Endodermal cell (in vitro differentiated cells): ENCODE measurements at regions not wholly inside any gene's neighbourhood (a gene's known extent, or its start where the extent isn't known, plus 50 kb on each side); places are given as distances from the start of the nearest gene placed in this dataset.

Experiments used
- DNase-seq: peaks from one replicate; pipeline ENCODE4 v3.0.0-alpha.2; 2017
- H3K27ac ChIP-seq: 2 replicates; pipeline ENCODE4 v1.5.1; 2013; ENCODE audit warnings: mild to moderate bottlenecking, low read depth, low read length, moderate library complexity
- H3K27me3 ChIP-seq: 2 replicates; pipeline ENCODE4 v1.6.1; 2013; ENCODE audit warnings: mild to moderate bottlenecking, low read length, moderate library complexity; ENCODE audit not compliant: insufficient read depth, control insufficient read depth, poor library complexity, severe bottlenecking
- H3K36me3 ChIP-seq: 2 replicates; pipeline ENCODE4 v1.7.0; 2013; ENCODE audit warnings: mild to moderate bottlenecking, low read length, moderate library complexity; ENCODE audit not compliant: control insufficient read depth, insufficient read depth
- H3K4me1 ChIP-seq: one replicate; pipeline ENCODE4 v1.7.0; 2013; ENCODE audit warnings: low read length; ENCODE audit not compliant: control insufficient read depth, insufficient read depth
- H3K4me3 ChIP-seq: 2 replicates; pipeline ENCODE4 v1.5.1; 2013; ENCODE audit warnings: mild to moderate bottlenecking, low read length, moderate library complexity
- H3K9ac ChIP-seq: 2 replicates; pipeline ENCODE4 v1.6.1; 2013; ENCODE audit warnings: mild to moderate bottlenecking, low read length, moderate library complexity; ENCODE audit not compliant: poor library complexity, severe bottlenecking; ENCODE audit errors: extremely low read depth
- H3K9me3 ChIP-seq: 2 replicates; pipeline ENCODE4 v1.6.1; 2013; ENCODE audit warnings: mild to moderate bottlenecking, low read length, moderate library complexity; ENCODE audit not compliant: control insufficient read depth
- H3K27ac Mint-ChIP-seq: 2 replicates; pipeline ENCODE4 v1.8.0; 2020; ENCODE audit warnings: mixed read lengths
- H3K27me3 Mint-ChIP-seq: 2 replicates; pipeline ENCODE4 v1.8.0; 2021; ENCODE audit warnings: mild to moderate bottlenecking, mixed read lengths; ENCODE audit not compliant: insufficient read depth
- H3K36me3 Mint-ChIP-seq: 2 replicates; pipeline ENCODE4 v1.8.0; 2020; ENCODE audit warnings: low read depth, mixed read lengths
- H3K4me1 Mint-ChIP-seq: 2 replicates; pipeline ENCODE4 v1.8.0; 2020; ENCODE audit warnings: mixed read lengths
- H3K4me3 Mint-ChIP-seq: 2 replicates; pipeline ENCODE4 v1.8.0; 2020; ENCODE audit warnings: mild to moderate bottlenecking, moderate library complexity, mixed read lengths
- H3K9me3 Mint-ChIP-seq: 2 replicates; pipeline ENCODE4 v1.8.0; 2020; ENCODE audit warnings: mild to moderate bottlenecking, mixed read lengths
- WGBS, 2 experiments: methylation state at CpG; one replicate each; pipeline versions ENCODE4 v1.1.5 to v1.1.7; 2013; ENCODE audit warnings: missing lambda C conversion rate in 2 of 2, mixed read lengths in 1 of 2; ENCODE audit not compliant: insufficient coverage in 1 of 2, insufficient read length in 1 of 2; 5-methylcytosine and 5-hydroxymethylcytosine counted together
- TF ChIP-seq, protein P1 (sequence below): fragments of 200-600 bp; sonication (generic); conservative IDR thresholded peaks from 2 replicates; pipeline ENCODE4 v1.5.0; 2021; ENCODE audit warnings: antibody characterized with exemption, mild to moderate bottlenecking

DNA sequence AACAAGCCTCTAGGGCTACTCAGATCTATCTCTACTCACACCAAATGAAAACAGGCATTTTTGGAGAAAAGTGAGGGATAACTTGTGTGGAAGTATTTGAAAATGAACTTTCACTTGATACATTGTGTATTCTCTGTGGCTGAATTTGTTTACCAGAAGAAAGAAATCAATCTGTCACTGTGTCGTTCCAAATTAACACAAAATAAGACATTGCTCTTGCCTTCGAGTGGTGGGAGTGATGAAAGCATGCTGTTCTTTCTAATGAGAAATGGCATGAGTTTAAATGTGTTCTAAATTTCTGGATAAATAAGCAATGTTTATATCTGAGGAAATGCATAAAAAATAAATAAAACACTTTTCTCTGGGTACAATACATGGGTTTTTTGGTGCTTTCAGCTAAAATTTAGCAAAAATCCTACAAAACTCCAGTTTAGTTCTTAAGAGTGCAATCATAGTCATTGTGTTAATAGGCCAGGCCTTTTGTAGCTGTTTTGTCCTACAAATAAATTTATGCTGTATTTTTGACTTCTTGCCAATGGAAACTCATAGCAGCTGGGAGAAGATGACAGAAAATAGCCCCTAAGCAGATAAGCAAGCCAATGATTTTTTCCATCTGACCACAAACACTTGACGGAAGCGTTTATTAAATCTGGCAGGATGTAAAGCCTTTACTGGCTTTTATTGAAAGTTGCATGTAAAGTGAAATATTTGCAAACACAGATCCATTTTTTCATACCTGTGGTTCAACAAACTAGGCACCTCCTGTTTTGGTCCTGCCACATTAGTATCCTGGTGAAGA, 1064.1 kb upstream of the GHITM start:
- peaks cover 6% of the 10 kb centered on the region for H3K4me1 ChIP-seq
- no peaks in the 10 kb centered on the region for H3K27me3 ChIP-seq
- WGBS, 2 experiments: 99 to 100% methylated on average over 1 to 4 of the region's 4 CpGs
- H3K9me3 Mint-ChIP-seq: peaks cover 9% of the 10 kb centered on the region
- TF ChIP-seq, protein P1, sequence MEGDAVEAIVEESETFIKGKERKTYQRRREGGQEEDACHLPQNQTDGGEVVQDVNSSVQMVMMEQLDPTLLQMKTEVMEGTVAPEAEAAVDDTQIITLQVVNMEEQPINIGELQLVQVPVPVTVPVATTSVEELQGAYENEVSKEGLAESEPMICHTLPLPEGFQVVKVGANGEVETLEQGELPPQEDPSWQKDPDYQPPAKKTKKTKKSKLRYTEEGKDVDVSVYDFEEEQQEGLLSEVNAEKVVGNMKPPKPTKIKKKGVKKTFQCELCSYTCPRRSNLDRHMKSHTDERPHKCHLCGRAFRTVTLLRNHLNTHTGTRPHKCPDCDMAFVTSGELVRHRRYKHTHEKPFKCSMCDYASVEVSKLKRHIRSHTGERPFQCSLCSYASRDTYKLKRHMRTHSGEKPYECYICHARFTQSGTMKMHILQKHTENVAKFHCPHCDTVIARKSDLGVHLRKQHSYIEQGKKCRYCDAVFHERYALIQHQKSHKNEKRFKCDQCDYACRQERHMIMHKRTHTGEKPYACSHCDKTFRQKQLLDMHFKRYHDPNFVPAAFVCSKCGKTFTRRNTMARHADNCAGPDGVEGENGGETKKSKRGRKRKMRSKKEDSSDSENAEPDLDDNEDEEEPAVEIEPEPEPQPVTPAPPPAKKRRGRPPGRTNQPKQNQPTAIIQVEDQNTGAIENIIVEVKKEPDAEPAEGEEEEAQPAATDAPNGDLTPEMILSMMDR: no peak
- H3K9me3 ChIP-seq: no peaks in the 10 kb centered on the region
- no peaks in the 10 kb centered on the region for H3K36me3 Mint-ChIP-seq
- no peak overlapping the region for H3K4me3 ChIP-seq
- no peak overlapping the region for H3K27ac Mint-ChIP-seq
- no peak overlapping the region for H3K9ac ChIP-seq
- no peak overlapping the region for H3K4me3 Mint-ChIP-seq
- no peaks in the 10 kb centered on the region for H3K27me3 Mint-ChIP-seq
- peaks cover 12% of the 10 kb centered on the region for H3K4me1 Mint-ChIP-seq
- no peak overlapping the region for H3K27ac ChIP-seq
- DNase-seq: no peak
- H3K36me3 ChIP-seq: no peaks in the 10 kb centered on the region

DNA sequence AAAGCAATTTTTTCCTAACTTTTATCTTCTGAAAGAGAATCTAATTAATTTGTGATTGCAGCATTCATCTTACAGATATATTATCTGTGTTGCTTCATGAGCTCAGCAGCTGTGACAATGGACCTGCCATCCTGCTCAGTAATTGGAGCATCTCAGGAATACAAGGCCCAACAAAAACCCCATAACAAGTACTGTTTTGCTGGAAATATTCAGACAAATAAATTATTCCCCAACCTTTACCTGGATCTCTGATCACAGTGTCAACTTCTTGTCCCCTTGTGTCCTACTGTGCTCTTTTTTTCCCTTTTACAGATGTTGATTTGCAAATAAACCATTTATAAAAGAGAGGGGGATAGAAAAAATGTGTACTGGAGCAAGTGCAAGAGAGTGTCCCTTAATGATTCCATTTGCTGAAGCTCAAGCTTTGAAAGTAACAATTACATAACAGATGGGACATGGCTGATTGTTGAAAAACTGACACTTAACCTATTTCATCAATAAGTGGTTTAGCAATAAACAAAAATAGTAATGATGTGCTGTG, 1063.4 kb upstream of the GHITM start:
- peaks cover 12% of the 10 kb centered on the region for H3K4me1 Mint-ChIP-seq
- no peak overlapping the region for H3K4me3 ChIP-seq
- no peak overlapping the region for H3K9ac ChIP-seq
- no peak overlapping the region for H3K27ac Mint-ChIP-seq
- no peak overlapping the region for H3K4me3 Mint-ChIP-seq
- DNase-seq: no peak
- no peaks in the 10 kb centered on the region for H3K36me3 Mint-ChIP-seq
- peaks cover 6% of the 10 kb centered on the region for H3K9me3 Mint-ChIP-seq
- TF ChIP-seq, protein P1: no peak
- H3K27ac ChIP-seq: no peak overlapping the region
- H3K27me3 Mint-ChIP-seq: no peaks in the 10 kb centered on the region
- H3K9me3 ChIP-seq: no peaks in the 10 kb centered on the region
- no peaks in the 10 kb centered on the region for H3K36me3 ChIP-seq
- H3K27me3 ChIP-seq: no peaks in the 10 kb centered on the region
- H3K4me1 ChIP-seq: peaks cover 6% of the 10 kb centered on the region

DNA sequence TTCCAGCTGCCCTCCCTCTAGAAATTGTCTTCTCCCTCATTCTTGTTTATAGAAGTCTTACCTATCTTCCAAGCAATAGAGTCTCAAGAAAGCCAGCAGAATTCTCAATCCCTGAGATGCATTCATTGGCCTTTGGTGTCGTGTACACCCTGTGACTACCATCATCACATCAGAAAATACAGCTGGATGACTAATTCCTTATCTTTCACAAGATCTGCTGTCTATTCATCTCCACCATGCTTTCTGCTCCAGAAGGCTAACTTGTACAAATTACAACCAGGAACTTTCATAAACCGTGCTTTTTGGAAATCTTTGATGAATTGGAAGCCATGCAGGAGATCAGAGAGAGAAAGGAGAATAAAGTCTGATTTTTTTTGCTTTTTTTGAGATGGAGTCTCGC, 1062.9 kb upstream of the GHITM start:
- Histone ChIP-seq H3K27me3 (no peaks in the 10 kb centered on the region), H3K27ac (no peak overlapping the region), H3K4me3 (no peak overlapping the region), H3K9me3 (no peaks in the 10 kb centered on the region), H3K36me3 (no peaks in the 10 kb centered on the region), H3K9ac (no peak overlapping the region), H3K4me1 (peaks cover 6% of the 10 kb centered on the region)
- 95 to 100% methylated on average over 2 to 3 of the region's 3 CpGs for WGBS, 2 experiments
- no peak for DNase-seq
- Mint-ChIP-seq H3K4me3 (no peak overlapping the region), H3K9me3 (peaks cover 3% of the 10 kb centered on the region), H3K27me3 (no peaks in the 10 kb centered on the region), H3K36me3 (no peaks in the 10 kb centered on the region), H3K4me1 (peaks cover 12% of the 10 kb centered on the region), H3K27ac (no peak overlapping the region)
- TF ChIP-seq, protein P1: no peak
